Left renal cortex interstitium (tissue), 4 donors: ENCODE measurements at regions not wholly inside any gene's neighbourhood (a gene's known extent, or its start where the extent isn't known, plus 50 kb on each side); places are given as distances from the start of the nearest gene placed in this dataset.
"Not testable (repeated sequence)": the region's sequence is repeated elsewhere in the genome, so short reads cannot be mapped to it uniquely, and the experiment has no call there.

Experiments
- DNase-seq, 4 donors: peaks; one replicate each; pipeline ENCODE4 v3.0.0-alpha.2; 2013; ENCODE audit warnings: low read depth in 4 of 4, low spot score in 2 of 4, missing footprints in 1 of 4

GRCh38 chr14:43135877-43136411 is 1371.1 kb downstream of the FSCB start:
- DNase-seq = no peak

DNA sequence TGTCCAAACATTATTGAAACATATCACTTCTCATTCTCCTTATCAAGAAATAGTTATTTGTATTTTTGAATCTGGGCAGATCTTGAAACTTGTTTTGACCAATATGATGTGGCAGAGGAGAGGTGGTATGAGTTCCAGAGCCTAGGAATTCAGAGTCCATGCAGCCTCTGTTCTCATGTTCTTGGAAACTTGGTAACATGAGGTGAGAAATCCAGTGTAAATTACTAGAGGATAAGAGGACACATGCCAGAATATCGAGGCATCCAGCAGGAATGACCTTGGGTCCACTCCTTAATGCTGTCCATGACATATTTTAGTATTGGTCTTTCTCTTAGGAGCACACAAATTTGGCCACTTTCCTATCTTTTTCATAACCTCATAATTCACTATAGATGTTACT is 1374.6 kb downstream of the FSCB start:
- DNase-seq = no peak

- not testable (repeated sequence) for DNase-seq
These were observed 1378.7 kb downstream of the FSCB start for GRCh38 chr14:43128429-43128828.

DNA sequence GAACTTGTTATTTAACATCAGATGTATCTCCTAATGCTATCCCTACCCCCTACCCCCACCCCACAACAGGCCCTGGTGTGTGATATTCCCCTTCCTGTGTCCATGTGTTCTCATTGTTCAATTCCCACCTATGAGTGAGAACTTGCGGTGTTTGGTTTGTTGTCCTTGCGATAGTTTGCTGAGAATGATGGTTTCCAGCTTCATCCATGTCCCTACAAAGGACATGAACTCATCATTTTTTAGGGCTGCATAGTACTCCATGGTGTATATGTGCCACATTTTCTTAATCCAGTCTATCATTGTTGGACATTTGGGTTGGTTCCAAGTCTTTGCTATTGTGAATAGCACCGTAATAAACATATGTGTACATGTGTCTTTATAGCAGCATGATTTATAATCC is 1379.2 kb downstream of the FSCB start:
- DNase-seq = not testable (repeated sequence)

DNA sequence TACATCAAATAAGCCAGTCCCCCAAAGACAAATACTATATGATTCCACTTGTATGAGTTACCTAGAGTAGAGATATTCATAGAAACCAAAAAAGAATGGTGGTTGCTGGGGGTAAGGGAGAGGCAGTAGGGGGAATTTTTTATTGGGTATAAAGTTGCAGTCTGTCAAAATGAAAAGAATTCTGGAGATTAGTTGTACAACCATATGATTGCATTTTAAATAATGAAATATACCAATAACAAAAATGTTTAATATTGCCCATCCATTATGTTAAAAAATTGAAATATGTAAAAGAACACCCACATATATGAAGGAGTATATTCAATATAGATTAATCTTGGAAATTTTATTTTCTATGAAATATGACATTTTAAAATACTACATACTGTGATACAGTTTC is 1383.5 kb downstream of the FSCB start:
- no peak for DNase-seq

DNA sequence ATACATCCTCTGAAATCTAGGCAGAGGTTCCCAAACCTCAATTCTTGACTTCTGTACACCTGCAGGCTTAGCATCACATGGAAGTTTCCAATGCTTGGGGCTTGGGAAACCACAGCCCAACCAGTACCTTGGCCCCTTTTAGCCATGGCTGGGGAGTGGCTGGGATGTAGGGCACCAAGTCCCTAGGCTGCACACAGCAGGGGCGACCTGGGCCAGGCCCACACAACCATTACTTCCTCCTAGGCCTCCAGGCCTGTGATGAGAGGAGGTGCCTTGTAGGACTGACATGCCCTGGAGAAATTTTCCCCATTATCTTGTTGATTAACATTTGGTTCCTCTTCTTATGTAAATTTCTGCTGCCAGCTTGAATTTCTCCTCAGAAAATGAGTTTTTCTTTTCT is 1387.4 kb downstream of the FSCB start:
- DNase-seq = no peak

DNA sequence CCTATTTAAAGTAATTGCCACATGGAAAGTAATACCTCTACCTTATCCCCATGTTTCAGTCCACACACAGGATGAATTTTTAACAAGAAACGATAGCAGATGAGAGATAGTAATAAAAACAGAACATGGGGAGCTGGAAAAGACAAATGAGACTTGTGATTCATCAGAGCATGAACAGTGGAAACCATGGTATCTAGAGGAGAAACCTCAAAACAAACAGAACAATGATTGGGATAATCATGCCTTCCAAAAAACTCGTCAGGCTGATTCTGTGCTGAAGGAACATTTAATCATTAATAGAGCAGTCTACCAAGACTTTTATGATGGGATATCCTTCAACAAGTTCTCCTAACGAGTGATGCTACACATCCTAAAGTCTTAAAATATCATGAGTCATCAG is 1390.7 kb downstream of the FSCB start:
- DNase-seq = no peak

DNA sequence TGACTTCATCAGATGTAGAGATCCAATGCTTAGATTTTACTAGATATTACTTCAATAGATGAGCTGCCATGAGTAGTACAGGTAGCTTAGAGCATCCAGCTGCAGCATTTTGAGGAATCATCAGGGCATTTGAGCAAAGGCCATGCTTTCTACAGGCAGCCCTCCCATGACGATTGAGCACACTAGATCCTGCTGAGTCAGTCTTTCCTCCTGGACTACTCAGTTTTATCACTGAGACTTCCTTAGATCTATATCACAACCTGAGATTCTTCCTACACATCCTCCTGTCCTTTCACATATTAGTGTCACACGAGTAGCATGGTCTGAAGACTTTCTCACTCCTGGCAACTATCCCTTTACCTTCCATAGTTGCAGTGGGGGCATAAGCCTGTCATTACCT is 1401.8 kb downstream of the FSCB start:
- DNase-seq = no peak

DNA sequence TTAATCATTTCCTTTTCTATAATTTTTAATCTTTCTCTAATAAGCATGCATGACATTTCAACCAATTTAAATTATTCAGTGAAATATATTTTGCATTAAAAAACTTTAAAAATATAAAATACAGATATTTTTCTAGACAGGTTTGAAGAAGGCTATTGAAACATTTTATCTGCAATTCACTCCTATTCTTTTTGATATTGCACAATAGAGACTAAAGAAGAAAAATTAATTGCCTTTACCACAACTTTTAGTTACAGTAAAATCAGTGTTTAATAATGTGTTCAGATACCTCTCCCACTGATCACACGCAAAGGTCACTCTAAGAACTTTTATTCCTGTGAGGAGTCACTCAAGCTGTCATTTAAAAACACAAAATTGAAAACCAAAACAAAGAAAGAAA is 1416.7 kb downstream of the FSCB start:
- DNase-seq = no peak

DNA sequence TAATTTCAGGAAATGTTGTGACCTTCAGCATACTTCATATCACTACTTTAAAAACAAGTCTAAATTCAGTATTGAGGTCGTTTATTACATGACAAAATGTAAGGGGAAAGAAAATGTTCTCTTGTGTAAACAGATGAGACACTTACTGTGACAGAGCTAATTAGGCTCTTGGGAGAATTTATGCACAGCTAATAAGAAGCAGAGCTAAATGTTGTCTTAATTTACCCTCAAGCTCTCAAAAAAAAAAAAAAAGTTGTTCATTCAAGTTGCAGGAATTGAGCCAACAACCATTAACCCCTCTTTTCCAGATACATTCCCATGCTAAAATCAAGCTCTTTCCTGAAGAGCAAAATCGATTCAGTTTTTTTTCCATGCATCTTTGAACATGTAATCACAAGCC is 1419.4 kb downstream of the FSCB start:
- DNase-seq = no peak

DNA sequence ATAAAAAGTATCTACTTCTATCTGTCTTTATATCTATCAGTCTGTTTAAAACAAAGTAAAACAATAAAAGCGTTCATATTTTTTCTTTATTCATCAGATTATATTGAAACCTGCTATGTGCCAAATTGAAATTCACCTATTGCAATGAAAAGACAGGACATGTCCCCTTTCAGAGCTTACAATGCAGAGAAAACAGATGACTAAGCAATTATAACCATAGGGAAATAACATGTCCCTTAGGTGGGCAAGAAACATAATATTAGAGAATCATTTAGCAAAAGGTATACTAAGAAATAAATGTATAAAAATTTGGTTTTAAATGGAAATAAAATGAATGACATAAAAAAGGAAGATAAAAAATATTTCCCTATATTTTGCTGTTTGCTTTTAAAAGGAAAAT is 1421.3 kb downstream of the FSCB start:
- no peak for DNase-seq

DNA sequence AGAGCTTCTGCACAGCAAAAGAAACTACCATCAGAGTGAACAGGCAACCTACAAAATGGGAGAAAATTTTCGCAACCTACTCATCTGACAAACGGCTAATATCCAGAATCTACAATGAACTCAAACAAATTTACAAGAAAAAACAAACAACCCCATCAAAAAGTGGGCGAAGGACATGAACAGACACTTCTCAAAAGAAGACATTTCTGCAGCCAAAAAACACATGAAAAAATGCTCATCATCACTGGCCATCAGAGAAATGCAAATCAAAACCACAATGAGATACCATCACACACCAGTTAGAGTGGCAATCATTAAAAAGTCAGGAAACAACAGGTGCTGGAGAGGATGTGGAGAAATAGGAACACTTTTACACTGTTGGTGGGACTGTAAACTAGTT is 1439.7 kb downstream of the FSCB start:
- DNase-seq = not testable (repeated sequence)

DNA sequence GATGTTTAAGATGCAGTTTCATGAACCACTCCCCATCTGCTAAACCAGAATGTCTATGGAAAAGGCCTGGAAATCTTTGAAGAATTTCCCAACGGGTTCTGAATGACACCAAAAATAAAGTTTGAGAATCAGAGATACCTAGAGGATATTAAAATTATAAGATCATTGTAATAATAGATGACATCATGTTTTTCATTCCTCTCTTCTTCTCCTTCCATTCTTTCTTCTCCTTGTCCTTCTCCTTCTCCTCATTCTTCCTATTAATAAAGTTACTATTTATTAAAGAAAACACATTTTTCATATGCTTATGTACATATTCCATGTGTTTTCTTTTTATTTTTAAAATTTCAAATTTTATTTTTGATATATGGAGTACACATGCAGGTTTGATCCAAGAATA is 1449.4 kb downstream of the LRFN5 start:
- no peak for DNase-seq

GRCh38 chr14:43052897-43053296 is 1446.2 kb downstream of the LRFN5 start:
- no peak for DNase-seq

- DNase-seq = no peak
These were observed 1437.2 kb downstream of the LRFN5 start for GRCh38 chr14:43043850-43044249.

GRCh38 chr14:43042408-43042807 is 1435.7 kb downstream of the LRFN5 start:
- no peak for DNase-seq

GRCh38 chr14:43041976-43042375 is 1435.3 kb downstream of the LRFN5 start:
- DNase-seq = no peak

- DNase-seq = no peak
These were observed 1434.5 kb downstream of the LRFN5 start for GRCh38 chr14:43041207-43041606.

GRCh38 chr14:43039881-43040280 is 1433.2 kb downstream of the LRFN5 start:
- DNase-seq = no peak

- DNase-seq = no peak
These were observed 1424.9 kb downstream of the LRFN5 start for GRCh38 chr14:43031598-43031997.

- no peak for DNase-seq
These were observed 1415.6 kb downstream of the LRFN5 start for GRCh38 chr14:43022094-43022800.

DNA sequence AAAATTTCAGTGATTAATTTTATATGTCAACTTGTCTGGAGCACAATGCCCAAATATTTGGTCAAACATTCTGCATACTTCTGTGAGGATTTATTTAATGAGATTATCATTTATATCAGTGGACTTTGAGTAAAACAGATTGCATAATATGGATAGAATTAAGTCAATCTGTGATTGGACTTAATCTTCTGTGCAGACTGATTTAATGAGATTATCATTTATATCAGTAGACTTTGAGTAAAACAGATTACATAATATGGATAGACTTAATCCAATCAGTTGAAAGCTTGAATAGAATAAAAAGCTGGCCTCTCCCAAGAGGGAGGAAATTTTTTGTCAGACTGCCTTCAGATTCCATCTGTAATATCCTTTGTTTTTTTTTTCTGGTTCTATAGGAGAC is 1413.2 kb downstream of the LRFN5 start:
- no peak for DNase-seq

GRCh38 chr14:43014338-43014737 is 1407.7 kb downstream of the LRFN5 start:
- DNase-seq = no peak
